Kidney (tissue), 13 donors: ENCODE measurements at regions not wholly inside any gene's neighbourhood (a gene's known extent, or its start where the extent isn't known, plus 50 kb on each side); places are given as distances from the start of the nearest gene placed in this dataset.
"Not testable (repeated sequence)": the region's sequence is repeated elsewhere in the genome, so short reads cannot be mapped to it uniquely, and the experiment has no call there.

ENCODE experiments used
- DNase-seq, 5 donors: peaks; one replicate each; pipeline ENCODE4 v3.0.0-alpha.2; 2013 to 2020
- FAIRE-seq: peaks from 2 replicates; lab custom pipeline; 2012; peaks lifted over from hg19 to GRCh38; lab: Jason Lieb, UNC
- H3K27ac ChIP-seq, 2 donors: one replicate each; pipeline ENCODE4 v1.7.0; 2013; ENCODE audit warnings: low read depth in 2 of 2, low read length in 2 of 2, inconsistent platforms in 1 of 2
- H3K27me3 ChIP-seq: one replicate; pipeline ENCODE4 v1.7.1; 2013; ENCODE audit warnings: low read length, inconsistent platforms; ENCODE audit not compliant: control insufficient read depth, insufficient read depth
- H3K36me3 ChIP-seq, 3 donors: one replicate each; pipeline versions ENCODE4 v1.7.0 to v1.7.1; 2013; ENCODE audit warnings: low read length in 3 of 3, control low read depth in 1 of 3, inconsistent platforms in 1 of 3; ENCODE audit not compliant: insufficient read depth in 3 of 3, control insufficient read depth in 2 of 3
- H3K4me1 ChIP-seq, 3 donors: one replicate each; pipeline versions ENCODE4 v1.7.0 to v1.7.1; 2013; ENCODE audit warnings: low read length in 3 of 3, inconsistent platforms in 1 of 3, low read depth in 1 of 3; ENCODE audit not compliant: control insufficient read depth in 2 of 3, insufficient read depth in 2 of 3
- H3K4me3 ChIP-seq, 3 donors: one replicate each; pipeline versions ENCODE4 v1.7.0 to v1.8.1; 2013; ENCODE audit warnings: low read length in 3 of 3, control low read depth in 1 of 3, inconsistent platforms in 1 of 3
- H3K9ac ChIP-seq, 3 donors: one replicate each; pipeline versions ENCODE4 v1.7.0 to v1.7.1; 2013; ENCODE audit warnings: low read length in 3 of 3, control low read depth in 1 of 3, inconsistent platforms in 1 of 3
- H3K9me3 ChIP-seq, 3 donors: one replicate each; pipeline versions ENCODE4 v1.7.0 to v1.7.1; 2013; ENCODE audit warnings: low read length in 3 of 3, control low read depth in 1 of 3, inconsistent platforms in 1 of 3; ENCODE audit not compliant: control insufficient read depth in 2 of 3, insufficient read depth in 1 of 3
- CTCF ChIP-seq: IDR thresholded peaks from 3 replicates; pipeline ENCODE4 v1.5.1; 2012; ENCODE audit warnings: mild to moderate bottlenecking, moderate library complexity, borderline replicate concordance; ENCODE audit not compliant: insufficient read depth; ENCODE audit errors: extremely low read depth
- intact Hi-C: fragments of 100-400 bp; cut with DNase I; formaldehyde crosslinking; loops from one replicate; pipeline ENCODE4 v1.11.1; 2022
- donor health status: control.
- donor health status: control.
- donor health status: control.
- donor health status: control.
- donor health status: control.
- donor health status: DM: yes; HTN: yes; CAD: no.
- donor health status: Normal renal cell carcinoma (clear cell type).

- H3K9me3 ChIP-seq, result no peaks in the 10 kb centered on the region
- no peaks in the 10 kb centered on the region for H3K36me3 ChIP-seq
- TF ChIP-seq CTCF, result no peak
- FAIRE-seq, result no peak
- H3K9ac ChIP-seq, result peak overlapping the region in 1 of 3 donors; percentile 61
- H3K4me3 ChIP-seq, result peak overlapping the region; percentile 41 to 72 (median 55)
- intact Hi-C loops, result no loop called here
- peaks cover 0 to 4% (median 0%) of the 10 kb centered on the region in 3 donors for H3K4me1 ChIP-seq
- peak; percentile 54 to 90 (median 65) for DNase-seq
- no peaks in the 10 kb centered on the region for H3K27me3 ChIP-seq
- peak overlapping the region; percentile 43 to 60 for H3K27ac ChIP-seq
Observed at GRCh38 chr2:106269591-106270291, 75.6 kb upstream of the UXS1 start.

- DNase-seq (no peak), FAIRE-seq (no peak)
- no peak for TF ChIP-seq CTCF
- Histone ChIP-seq H3K36me3 (no peaks in the 10 kb centered on the region), H3K9ac (no peak overlapping the region), H3K9me3 (no peaks in the 10 kb centered on the region), H3K27ac (no peak overlapping the region), H3K4me1 (peaks cover 0 to 4% (median 0%) of the 10 kb centered on the region in 3 donors), H3K27me3 (no peaks in the 10 kb centered on the region), H3K4me3 (no peak overlapping the region)
- intact Hi-C loops, result no loop called here
Observed at GRCh38 chr2:106267997-106268396, 73.9 kb upstream of the UXS1 start.

- no peaks in the 10 kb centered on the region for H3K4me1 ChIP-seq
- FAIRE-seq (no peak), DNase-seq (no peak)
- H3K27me3 ChIP-seq, result no peaks in the 10 kb centered on the region
- intact Hi-C loops, result no loop called here
- no peak overlapping the region for H3K4me3 ChIP-seq
- no peak for TF ChIP-seq CTCF
- H3K36me3 ChIP-seq, result no peaks in the 10 kb centered on the region
- no peaks in the 10 kb centered on the region for H3K9me3 ChIP-seq
- H3K27ac ChIP-seq, result no peak overlapping the region
- H3K9ac ChIP-seq, result no peak overlapping the region
Observed at GRCh38 chr2:106261871-106262321, 67.8 kb upstream of the UXS1 start.

GRCh38 chr2:106258859-106259258, 64.8 kb upstream of the UXS1 start:
- H3K36me3 ChIP-seq, H3K4me3 ChIP-seq, H3K27ac ChIP-seq, FAIRE-seq, DNase-seq, intact Hi-C loops, H3K9ac ChIP-seq, H3K4me1 ChIP-seq, H3K9me3 ChIP-seq, H3K27me3 ChIP-seq: not testable (repeated sequence)
